ENCODE measurements at regions not wholly inside any gene's neighbourhood (a gene's known extent, or its start where the extent isn't known, plus 50 kb on each side); places are given as distances from the start of the nearest gene placed in this dataset.

GRCh38 chr3:159147813-159148212 is 346.0 kb downstream of the MFSD1 start:
- H3K4me1 Mint-ChIP-seq: peaks cover 17% of the 10 kb centered on the region
- peaks cover 16% of the 10 kb centered on the region for H3K4me1 ChIP-seq (ENCODE audit: insufficient read depth)
- TF ChIP-seq NANOG (IDR thresholded peaks at IDR 0.05; ENCODE audit: borderline replicate concordance): no peak
- no peak for TF ChIP-seq CREB1 (CRISPR knock-in tag; IDR thresholded peaks at IDR 0.05; ENCODE audit: low read depth)
- no peak for TF ChIP-seq JUNB (IDR thresholded peaks at IDR 0.05; ENCODE audit: unreplicated experiment)
- no peak for TF ChIP-seq REST (IDR thresholded peaks at IDR 0.05; ENCODE audit: unreplicated experiment)
- TF ChIP-seq STAT1 (IDR thresholded peaks at IDR 0.05; ENCODE audit: unreplicated experiment): no peak
- no peak for TF ChIP-seq EZH2 (IDR thresholded peaks at IDR 0.05; ENCODE audit: low read depth, unreplicated experiment)
- no peak for TF ChIP-seq CTCF (conservative IDR thresholded peaks at IDR 0.05; ENCODE audit: low read depth in 2 of 2)
- no peak for TF ChIP-seq ZNF114 (CRISPR knock-in tag; IDR thresholded peaks at IDR 0.05)
- no peak for TF ChIP-seq POLR2AphosphoS5 (IDR thresholded peaks at IDR 0.05; ENCODE audit: low read depth)
- TF ChIP-seq ZNF462 (CRISPR knock-in tag; IDR thresholded peaks at IDR 0.05): no peak
- TF ChIP-seq ETS1 (IDR thresholded peaks at IDR 0.05): no peak
- TF ChIP-seq ZNF331 (CRISPR knock-in tag; IDR thresholded peaks at IDR 0.05; ENCODE audit: low read depth): no peak
- no peak for TF ChIP-seq EZH2phosphoT487 (IDR thresholded peaks at IDR 0.05; ENCODE audit: unreplicated experiment)
- H3K9me2 ChIP-seq (ENCODE audit: insufficient read depth): no peaks in the 10 kb centered on the region
- H3K27me3 Mint-ChIP-seq (ENCODE audit: insufficient read depth, low read depth, poor library complexity): peaks cover 2% of the 10 kb centered on the region
- H3K4me3 ChIP-seq: no peak overlapping the region
- ATAC-seq: no peak
- no peak for DNase-seq (ENCODE audit: low spot score)
- no peaks in the 10 kb centered on the region for H3K36me3 ChIP-seq (ENCODE audit: insufficient read depth)
- H3K27ac Mint-ChIP-seq: no peak overlapping the region
- H3K4me3 Mint-ChIP-seq: no peak overlapping the region
- H3F3A ChIP-seq (replicated peaks; ENCODE audit: low read depth): no peaks in the 10 kb centered on the region
- no peaks in the 10 kb centered on the region for H3K9me3 Mint-ChIP-seq
- H3K36me3 Mint-ChIP-seq (ENCODE audit: low read depth): no peaks in the 10 kb centered on the region
- no peak overlapping the region for H2AFZ ChIP-seq
- no peaks in the 10 kb centered on the region for H3K27me3 ChIP-seq (ENCODE audit: insufficient read depth)
- no peaks in the 10 kb centered on the region for H3K79me2 ChIP-seq (replicated peaks; ENCODE audit: insufficient read depth)
- no peak overlapping the region for H3K27ac ChIP-seq (ENCODE audit: low read depth)
- 0 out of 2 replicates have a peak overlapping the region, but pooled peaks have one; percentile 8 for H3K4me2 ChIP-seq
- H4K20me1 ChIP-seq (replicated peaks; ENCODE audit: insufficient read depth): no peaks in the 10 kb centered on the region
